GM12878 (cell line): ENCODE measurements at regions not wholly inside any gene's neighbourhood (a gene's known extent, or its start where the extent isn't known, plus 50 kb on each side); places are given as distances from the start of the nearest gene placed in this dataset.

Experiments
- ATAC-seq: fragments of 200-7000 bp; cut with Tn5 transposase; 3 replicates; pipeline ENCODE4 v1.9.1; 2020; ENCODE audit warnings: mild to moderate bottlenecking, moderate library complexity
- BruUV-seq: library from RNA; stranded (reverse); fragments of 400-500 nt; replicated peaks from 2 replicates; lab custom pipeline; 2021; lab: Mats Ljungman, UMichigan
- CTCF ChIA-PET: fragments of 300-600 bp; sonication (Branson Sonifier 250); formaldehyde crosslinking; extraction: SDS; loops from one replicate; lab custom pipeline; 2021; ENCODE audit warnings: inconsistent platforms; lab: Yijun Ruan, JAX
- POLR2A ChIA-PET: fragments of 350-600 bp; formaldehyde crosslinking; extraction: SDS; loops from one replicate; lab custom pipeline; 2021; ENCODE audit warnings: inconsistent platforms; lab: Charles Lee
- RAD21 ChIA-PET: fragments of 300-600 bp; sonication (Branson Sonifier 250); formaldehyde crosslinking; loops from one replicate; lab custom pipeline; 2023; ENCODE audit warnings: antibody characterized with exemption; ENCODE audit not compliant: unreplicated experiment; lab: Charles Lee
- SMC1A ChIA-PET: fragments of 300-600 bp; sonication (Branson Sonifier 250); formaldehyde crosslinking; loops from one replicate; lab custom pipeline; 2023; ENCODE audit not compliant: unreplicated experiment, uncharacterized antibody; lab: Charles Lee
- DNase-seq: peaks from one replicate; pipeline ENCODE4 v3.0.0-alpha.2; 2011; ENCODE audit warnings: low read depth, low spot score
- FAIRE-seq: peaks from 3 replicates; lab custom pipeline; 2011; peaks lifted over from hg19 to GRCh38; lab: Jason Lieb, UNC
- H2AFZ ChIP-seq: 2 replicates; pipeline ENCODE4 v1.6.0; 2011; ENCODE audit warnings: low read depth, low read length, control low read depth; ENCODE audit not compliant: control insufficient read depth
- H3K27ac ChIP-seq: 2 replicates; pipeline ENCODE4 v1.5.1; 2011; ENCODE audit warnings: control low read depth; ENCODE audit not compliant: control insufficient read depth, insufficient read depth
- H3K27me3 ChIP-seq, 2 experiments: replicated peaks in 1 of 2; 2 replicates each; pipeline versions ENCODE4 v1.6.0 to v1.6.1; 2011; ENCODE audit warnings: low read length in 1 of 2; ENCODE audit not compliant: control insufficient read depth in 2 of 2, insufficient read depth in 2 of 2
- H3K36me3 ChIP-seq, 2 experiments: 2 replicates each; pipeline ENCODE4 v1.5.1; 2011; ENCODE audit warnings: low read length in 1 of 2; ENCODE audit not compliant: control insufficient read depth in 2 of 2, insufficient read depth in 2 of 2
- H3K4me1 ChIP-seq: 2 replicates; pipeline ENCODE4 v1.6.1; 2011; ENCODE audit warnings: mild to moderate bottlenecking, low read length, moderate library complexity, mixed read lengths; ENCODE audit not compliant: control insufficient read depth, insufficient read depth
- H3K4me2 ChIP-seq: 2 replicates; pipeline ENCODE4 v1.6.0; 2011; ENCODE audit warnings: control low read depth; ENCODE audit not compliant: control insufficient read depth, insufficient read depth
- H3K4me3 ChIP-seq: fragments of 200-600 bp; sonication (generic); 2 replicates; pipeline ENCODE4 v1.5.1; 2016
- H3K79me2 ChIP-seq: 2 replicates; pipeline ENCODE4 v1.6.0; 2011; ENCODE audit warnings: low read length; ENCODE audit not compliant: control insufficient read depth, insufficient read depth
- H3K9ac ChIP-seq: 2 replicates; pipeline ENCODE4 v1.8.0; 2011; ENCODE audit warnings: low read length, control low read depth, mixed read lengths; ENCODE audit not compliant: control insufficient read depth, insufficient read depth
- H3K9me3 ChIP-seq: replicated peaks from 3 replicates; pipeline ENCODE4 v1.5.1; 2011; ENCODE audit warnings: mild to moderate bottlenecking, low read length; ENCODE audit not compliant: control insufficient read depth, insufficient read depth
- H4K20me1 ChIP-seq: 2 replicates; pipeline ENCODE4 v1.6.0; 2011; ENCODE audit not compliant: control insufficient read depth, insufficient read depth
- ASH2L ChIP-seq: fragments of 300-600, 200-600 bp; sonication (generic); IDR thresholded peaks from 2 replicates; pipeline ENCODE4 v1.6.1; 2017; ENCODE audit warnings: low read depth, mild to moderate bottlenecking, borderline replicate concordance
- BCL11A ChIP-seq: IDR thresholded peaks from 2 replicates; pipeline ENCODE4 v1.6.1; 2011; ENCODE audit warnings: low read depth, low read length
- BCLAF1 ChIP-seq: fragments of 450-650 bp; IDR thresholded peaks from 2 replicates; pipeline ENCODE4 v1.6.1; 2017; ENCODE audit warnings: antibody characterized with exemption, mild to moderate bottlenecking, moderate library complexity
- BMI1 ChIP-seq: fragments of 450-650 bp; IDR thresholded peaks from 2 replicates; pipeline ENCODE4 v1.6.1; 2016; ENCODE audit warnings: mild to moderate bottlenecking, moderate library complexity, borderline replicate concordance
- BRCA1 ChIP-seq: IDR thresholded peaks from 2 replicates; pipeline ENCODE4 v1.6.1; 2011; ENCODE audit warnings: low read depth, low read length, improper control_type of control experiment
- DPF2 ChIP-seq: fragments of 450-650 bp; IDR thresholded peaks from 2 replicates; pipeline ENCODE4 v1.6.1; 2017; ENCODE audit warnings: mild to moderate bottlenecking
- EP300 ChIP-seq, 2 experiments: fragments of 150-350 bp in 1 of 2; IDR thresholded peaks; 2 replicates each; pipeline ENCODE4 v1.6.1; 2011 to 2012; ENCODE audit warnings: low read depth in 2 of 2, low read length in 2 of 2, borderline replicate concordance in 1 of 2, improper control_type of control experiment in 1 of 2, inconsistent platforms in 1 of 2; ENCODE audit not compliant: control insufficient read depth in 1 of 2
- IKZF1 ChIP-seq: fragments of 450-650 bp; conservative IDR thresholded peaks from 2 replicates; pipeline ENCODE4 v1.6.1; 2017; ENCODE audit warnings: antibody characterized with exemption, mild to moderate bottlenecking
- IKZF2 ChIP-seq, 2 experiments: fragments of 450-650 bp; IDR thresholded peaks; 2 replicates each; pipeline ENCODE4 v1.6.1; 2017; ENCODE audit warnings: mild to moderate bottlenecking in 2 of 2, moderate library complexity in 2 of 2
- IRF5 ChIP-seq: fragments of 450-650 bp; IDR thresholded peaks from 2 replicates; pipeline ENCODE4 v1.6.1; 2017; ENCODE audit warnings: borderline replicate concordance
- JUNB ChIP-seq: IDR thresholded peaks from 2 replicates; pipeline ENCODE4 v1.6.1; 2016; ENCODE audit warnings: antibody characterized with exemption, mild to moderate bottlenecking
- MEF2B ChIP-seq: fragments of 450-650 bp; IDR thresholded peaks from 2 replicates; pipeline ENCODE4 v1.6.1; 2018; ENCODE audit warnings: mild to moderate bottlenecking, moderate library complexity; ENCODE audit not compliant: partially characterized antibody, poor library complexity, severe bottlenecking
- MTA2 ChIP-seq: fragments of 450-650 bp; IDR thresholded peaks from 2 replicates; pipeline ENCODE4 v1.6.1; 2016; ENCODE audit warnings: low read depth, mild to moderate bottlenecking, moderate library complexity
- PML ChIP-seq: IDR thresholded peaks from 2 replicates; pipeline ENCODE4 v1.6.1; 2012; ENCODE audit warnings: low read length, inconsistent platforms
- RELB ChIP-seq: fragments of 450-650 bp; IDR thresholded peaks from 2 replicates; pipeline ENCODE4 v1.6.1; 2017; ENCODE audit warnings: low read depth, mild to moderate bottlenecking, moderate library complexity
- SIX5 ChIP-seq: IDR thresholded peaks from 2 replicates; pipeline ENCODE4 v1.6.1; 2011; ENCODE audit warnings: mild to moderate bottlenecking, low read depth, low read length, moderate library complexity; ENCODE audit not compliant: severe bottlenecking
- SMARCA5 ChIP-seq: fragments of 450-650 bp; IDR thresholded peaks from 2 replicates; pipeline ENCODE4 v1.6.1; 2017; ENCODE audit warnings: mild to moderate bottlenecking
- ZNF207 ChIP-seq: fragments of 450-650 bp; IDR thresholded peaks from 2 replicates; pipeline ENCODE4 v1.6.1; 2014; ENCODE audit warnings: antibody characterized with exemption, mild to moderate bottlenecking, borderline replicate concordance
- WGBS: methylation state at CpG from one replicate; pipeline ENCODE4 v1.1.6; 2016; ENCODE audit warnings: low lambda C conversion rate; ENCODE audit not compliant: insufficient replicate concordance, insufficient coverage; ENCODE audit errors: missing lambda C conversion rate; 5-methylcytosine and 5-hydroxymethylcytosine counted together
- in situ Hi-C: fragments of 300-500 bp; cut with MboI; formaldehyde crosslinking; loops from 9 replicates; pipeline ENCODE4 v1.14.3; 2018; ENCODE audit warnings: mixed read lengths
- intact Hi-C: fragments of 100-400 bp; cut with micrococcal nuclease; formaldehyde crosslinking; loops from one replicate; pipeline ENCODE4 v1.14.2; 2022; ENCODE audit not compliant: unreplicated experiment

DNA sequence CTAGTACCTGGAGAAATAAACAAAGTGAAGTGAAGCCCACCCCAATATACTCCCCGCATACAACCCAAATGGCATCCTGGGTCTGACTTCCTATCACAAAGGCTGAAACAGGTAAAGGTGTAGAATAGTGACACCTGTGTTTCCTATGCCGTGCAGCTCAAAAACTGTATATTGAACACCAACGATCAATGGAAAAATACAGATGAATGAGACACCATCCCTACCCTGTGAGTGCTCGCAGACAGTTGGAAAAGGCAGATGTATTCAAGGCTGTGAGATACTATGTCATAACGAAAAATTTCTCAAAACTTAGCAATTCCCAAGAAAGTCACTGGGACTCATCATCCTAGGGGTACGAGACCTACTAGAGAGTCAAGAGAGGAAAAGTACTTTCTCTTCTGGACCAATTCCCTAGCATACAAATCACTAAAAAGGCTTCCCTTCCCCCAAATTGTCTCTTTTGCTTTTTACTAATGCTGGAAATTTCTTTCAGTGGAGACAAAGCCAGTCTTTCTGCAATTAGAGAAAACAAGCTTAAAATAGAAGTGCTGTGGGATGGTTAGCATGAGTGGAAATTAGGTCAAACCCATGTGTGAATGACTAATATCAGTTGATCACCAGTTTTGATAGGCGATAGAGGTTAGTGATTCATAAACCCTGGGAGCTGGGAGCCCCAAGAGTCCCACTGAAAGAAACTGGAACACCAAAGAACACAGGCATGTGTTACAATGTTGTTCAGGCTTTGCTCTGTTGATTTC lies 249.7 kb downstream of the SPTSSA start:
- FAIRE-seq (no peak), DNase-seq (no peak), ATAC-seq (peak; percentile 67)
- SMC1A ChIA-PET, result interaction anchor here (0.8 to 5.6 kb wide), 14 partner anchors 10 to 374 kb away, joined by 3 to 28 read pairs (median 4); no protein-coding TSS in a partner anchor
- in situ Hi-C loops, result no loop called here
- no peaks in the 10 kb centered on the region; a peak in 1 of 4 replicates for H3K27me3 ChIP-seq
- TF ChIP-seq SMARCA5, result peak; percentile 66; the same call in 1 of the 2 replicates
- TF ChIP-seq BCLAF1, result no peak
- TF ChIP-seq IRF5, result no peak
- TF ChIP-seq BRCA1, result no peak
- TF ChIP-seq EP300 (IDR thresholded peaks at IDR 0.05; ENCODE audit: borderline replicate concordance in 1 of 2, control insufficient read depth in 1 of 2, low read depth in 2 of 2, low read length in 2 of 2), result peak in 1 of 2 experiments; percentile 27; a peak in 1 of 4 replicates
- TF ChIP-seq DPF2, result peak; percentile 32; the same call in 1 of the 2 replicates
- TF ChIP-seq BMI1, result 0 out of 2 replicates have a peak, but pooled peaks have one; percentile 19
- TF ChIP-seq BCL11A, result 0 out of 2 replicates have a peak, but pooled peaks have one; percentile 17
- peak; percentile 66 to 70; a peak in 3 of 4 replicates for TF ChIP-seq IKZF2 (IDR thresholded peaks at IDR 0.05)
- no peak for TF ChIP-seq SIX5
- no peak for TF ChIP-seq ZNF207
- TF ChIP-seq PML, result no peak
- no peak for TF ChIP-seq ASH2L
- TF ChIP-seq MTA2, result peak; percentile 76
- TF ChIP-seq JUNB, result no peak
- peak; percentile 74 for TF ChIP-seq MEF2B
- TF ChIP-seq RELB, result peak; percentile 27; the same call in 1 of the 2 replicates
- peak; percentile 67 for TF ChIP-seq IKZF1
- no peaks in the 10 kb centered on the region for H3K9me3 ChIP-seq
- H3K4me3 ChIP-seq, result no peak overlapping the region
- WGBS, result 34% methylated on average over 7 of the region's 7 CpGs
- H3K4me2 ChIP-seq, result no peak overlapping the region
- H3K36me3 ChIP-seq, result no peaks in the 10 kb centered on the region
- no peaks in the 10 kb centered on the region for H4K20me1 ChIP-seq
- intact Hi-C loops, result no loop called here
- no peak overlapping the region for H2AFZ ChIP-seq
- POLR2A ChIA-PET, result interaction anchor here (0.6 to 1.3 kb wide), 5 partner anchors 10 to 288 kb away, joined by 3 to 4 read pairs (median 3); no protein-coding TSS in a partner anchor
- no peaks in the 10 kb centered on the region; the same call in 1 of the 2 replicates for H3K4me1 ChIP-seq
- H3K79me2 ChIP-seq, result no peaks in the 10 kb centered on the region
- RAD21 ChIA-PET, result interaction anchor here (0.8 to 2.3 kb wide), 6 partner anchors 8 to 255 kb away, joined by 3 to 12 read pairs (median 6); no protein-coding TSS in a partner anchor
- CTCF ChIA-PET, result interaction anchor here (0.7 to 2.1 kb wide), 8 partner anchors 9 to 364 kb away, joined by 3 to 6 read pairs (median 4); no protein-coding TSS in a partner anchor
- H3K9ac ChIP-seq, result no peak overlapping the region
- BruUV-seq, result no TSS peak
- H3K27ac ChIP-seq, result no peak overlapping the region
